ENCODE measurements at regions not wholly inside any gene's neighbourhood (a gene's known extent, or its start where the extent isn't known, plus 50 kb on each side); places are given as distances from the start of the nearest gene placed in this dataset.

DNA sequence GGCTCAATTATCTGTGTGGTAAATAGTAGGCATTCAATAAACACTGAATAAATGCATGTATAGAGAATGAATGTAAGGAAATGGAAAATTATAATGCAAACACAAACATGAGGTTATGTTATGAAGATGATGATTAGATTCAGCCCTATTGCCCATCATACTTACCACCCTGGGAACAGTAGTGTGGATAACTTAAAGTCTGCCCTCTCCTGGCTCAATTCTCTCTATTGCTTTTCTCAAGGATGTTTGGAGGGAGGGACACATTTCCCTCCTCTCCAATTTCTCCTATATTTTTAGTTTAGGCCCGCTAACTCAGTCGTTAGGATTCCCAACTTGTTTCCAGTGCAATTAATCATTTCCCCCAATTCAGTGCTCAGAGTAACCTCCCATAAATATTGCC is 101.5 kb upstream of the TNR start:
- no peak for TF ChIP-seq CTCF (IDR thresholded peaks at IDR 0.05; ENCODE audit: low read depth, low read length)
- no peak for TF ChIP-seq EZH2phosphoT487 (IDR thresholded peaks at IDR 0.05; ENCODE audit: low read depth)
